ENCODE measurements at regions not wholly inside any gene's neighbourhood (a gene's known extent, or its start where the extent isn't known, plus 50 kb on each side); places are given as distances from the start of the nearest gene placed in this dataset.

GRCh38 chr4:180148737-180149136, 2094.5 kb upstream of the TENM3 start:
- no peak for TF ChIP-seq CTCF (IDR thresholded peaks at IDR 0.05; ENCODE audit: insufficient read depth, low read length)
- TF ChIP-seq POLR2AphosphoS5 (IDR thresholded peaks at IDR 0.05; ENCODE audit: low read depth): no peak
- TF ChIP-seq REST (IDR thresholded peaks at IDR 0.05; ENCODE audit: insufficient replicate concordance, low read depth): no peak
- no peak for TF ChIP-seq SPI1 (IDR thresholded peaks at IDR 0.05; ENCODE audit: borderline replicate concordance, low read depth)

All from HL-60 (cell line).